GM18508 (cell line): ENCODE measurements at regions not wholly inside any gene's neighbourhood (a gene's known extent, or its start where the extent isn't known, plus 50 kb on each side); places are given as distances from the start of the nearest gene placed in this dataset.
"Not testable (repeated sequence)": the region's sequence is repeated elsewhere in the genome, so short reads cannot be mapped to it uniquely, and the experiment has no call there.

Experiments used
- ATAC-seq: cut with Tn5 transposase; IDR thresholded peaks from one replicate; pipeline ENCODE4 v1.9.1; 2021; ENCODE audit warnings: moderate number of reproducible peaks; ENCODE audit not compliant: insufficient read depth, unreplicated experiment

DNA sequence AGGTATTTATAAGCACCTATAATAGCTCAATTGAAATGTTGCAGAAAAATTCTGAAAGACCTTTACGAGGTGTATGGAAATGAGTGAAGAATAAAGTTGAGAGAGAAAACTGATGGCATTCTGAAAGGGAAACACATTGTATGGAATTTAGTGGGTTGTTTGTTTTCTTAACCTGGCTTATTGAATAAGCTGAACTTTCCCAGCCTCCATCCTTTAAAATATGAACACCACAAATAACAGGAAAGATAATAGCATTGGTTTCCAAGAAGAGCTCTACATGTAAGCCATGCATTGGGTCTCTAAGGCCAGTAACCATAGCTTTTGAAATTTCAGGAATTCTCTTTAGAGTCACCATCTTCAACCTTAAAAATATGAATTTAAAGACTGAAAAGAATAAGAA is 709.0 kb downstream of the USP25 start:
- ATAC-seq, result no peak

DNA sequence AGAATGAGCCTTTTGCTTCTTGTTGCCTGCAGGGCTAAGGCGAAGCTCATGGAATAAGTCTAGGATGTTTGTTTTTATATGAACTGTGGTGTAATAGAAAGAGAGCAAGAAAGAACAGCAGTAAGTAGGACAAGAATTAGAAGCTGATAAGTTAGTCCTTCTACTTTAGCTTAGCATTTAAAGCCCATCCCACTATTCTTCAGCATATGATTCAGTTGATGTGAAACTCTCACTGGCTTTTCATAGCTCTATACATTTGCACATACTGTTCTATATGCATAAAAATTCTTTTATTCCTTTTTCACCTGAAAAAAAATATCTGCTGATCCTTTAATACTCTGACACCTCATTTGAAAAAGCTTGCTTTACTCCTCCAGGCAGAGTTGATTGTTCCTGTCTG is 712.0 kb downstream of the USP25 start:
- no peak for ATAC-seq

DNA sequence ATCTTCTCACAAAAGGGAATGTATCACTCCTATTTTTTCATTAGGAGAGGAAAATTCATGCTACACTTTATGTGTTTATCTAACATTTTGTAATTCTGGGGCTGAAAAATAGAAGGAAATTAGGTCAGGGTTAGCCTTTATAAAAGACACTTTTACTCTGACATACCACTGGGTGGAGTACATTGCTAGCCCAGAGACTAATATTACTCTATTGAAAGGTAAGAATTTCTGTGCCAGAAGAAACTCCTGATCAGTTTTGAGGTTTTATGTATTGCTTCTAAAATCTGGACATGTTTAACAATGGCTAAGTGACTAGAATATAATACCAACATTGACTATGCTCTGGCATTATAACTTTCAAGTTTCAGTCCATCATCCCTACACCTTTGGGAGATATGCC is 724.6 kb downstream of the USP25 start:
- ATAC-seq, result no peak

DNA sequence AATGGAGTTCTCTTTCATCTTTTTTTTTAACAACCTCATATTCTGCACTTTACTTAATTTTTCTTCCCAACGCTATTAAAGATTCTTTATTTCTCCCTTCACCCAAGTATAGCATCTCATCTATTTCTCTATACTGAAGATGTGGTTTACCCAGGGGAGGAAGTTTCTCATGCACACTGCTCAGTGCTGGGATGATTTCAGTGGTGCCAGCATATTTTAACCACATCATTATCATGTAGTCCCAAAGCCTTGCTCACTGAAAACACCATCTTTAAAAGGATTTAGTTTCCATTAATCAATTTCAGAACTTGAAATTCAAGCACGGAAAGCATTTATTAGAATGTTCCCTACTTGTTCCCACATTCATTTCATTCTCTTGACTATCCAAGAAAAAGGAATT is 725.7 kb downstream of the USP25 start:
- no peak for ATAC-seq

DNA sequence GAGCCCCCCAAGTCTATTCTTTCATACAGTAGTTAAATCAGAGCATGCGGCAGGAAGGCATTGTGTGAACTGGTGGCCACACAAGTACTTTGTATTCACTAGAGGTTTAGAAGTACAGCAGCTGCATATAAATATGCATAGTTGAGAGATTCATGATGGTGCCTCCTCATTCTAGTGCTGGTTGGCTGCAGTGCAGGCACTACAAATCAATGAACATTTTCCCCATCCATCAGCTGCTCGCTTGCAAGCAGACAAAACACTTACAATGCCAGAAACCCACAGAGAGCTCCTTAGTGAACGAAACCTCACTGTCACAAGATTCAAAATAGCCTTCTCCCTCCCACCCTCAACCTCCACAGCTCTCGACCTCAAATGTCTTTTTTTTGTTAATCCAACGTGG is 726.2 kb downstream of the USP25 start:
- no peak for ATAC-seq

DNA sequence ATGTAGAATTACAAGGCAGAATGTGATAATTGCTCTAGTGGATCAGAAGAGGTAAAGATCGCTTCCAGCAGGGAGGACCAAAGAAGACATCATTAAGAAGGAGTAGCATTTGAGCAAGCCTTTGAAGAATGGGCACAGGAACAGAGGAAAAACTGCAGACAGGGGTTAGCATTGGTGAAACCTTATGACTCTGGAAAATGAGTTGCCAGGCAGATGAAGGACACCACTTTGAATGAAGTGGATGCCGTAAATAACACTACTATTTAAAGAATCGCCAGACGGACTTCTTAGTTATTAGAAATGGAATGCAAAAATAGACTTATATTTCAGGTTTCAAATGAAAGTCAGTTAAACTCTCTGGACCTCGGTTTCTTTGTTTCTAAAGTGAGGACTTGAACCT is 727.7 kb downstream of the USP25 start:
- no peak for ATAC-seq

DNA sequence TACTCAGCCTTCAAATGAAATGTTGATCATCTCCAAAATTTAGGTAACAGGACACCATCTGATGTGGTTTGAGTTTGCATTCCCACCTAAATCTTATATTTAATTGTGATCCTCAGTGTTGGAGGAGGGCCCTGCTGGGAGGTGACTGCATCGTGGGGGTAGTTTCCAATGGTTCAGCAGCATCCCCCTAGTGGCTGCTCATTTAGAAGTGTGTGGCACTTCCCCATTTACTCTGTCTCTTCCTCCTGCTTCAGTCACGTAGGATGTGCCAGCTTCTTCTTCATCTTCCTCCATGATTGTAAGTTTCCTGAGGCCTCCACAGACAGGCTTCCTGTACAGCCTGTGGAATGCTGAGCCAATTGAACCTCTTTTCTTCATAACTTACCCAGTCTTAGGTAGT is 731.2 kb downstream of the USP25 start:
- ATAC-seq, result no peak

DNA sequence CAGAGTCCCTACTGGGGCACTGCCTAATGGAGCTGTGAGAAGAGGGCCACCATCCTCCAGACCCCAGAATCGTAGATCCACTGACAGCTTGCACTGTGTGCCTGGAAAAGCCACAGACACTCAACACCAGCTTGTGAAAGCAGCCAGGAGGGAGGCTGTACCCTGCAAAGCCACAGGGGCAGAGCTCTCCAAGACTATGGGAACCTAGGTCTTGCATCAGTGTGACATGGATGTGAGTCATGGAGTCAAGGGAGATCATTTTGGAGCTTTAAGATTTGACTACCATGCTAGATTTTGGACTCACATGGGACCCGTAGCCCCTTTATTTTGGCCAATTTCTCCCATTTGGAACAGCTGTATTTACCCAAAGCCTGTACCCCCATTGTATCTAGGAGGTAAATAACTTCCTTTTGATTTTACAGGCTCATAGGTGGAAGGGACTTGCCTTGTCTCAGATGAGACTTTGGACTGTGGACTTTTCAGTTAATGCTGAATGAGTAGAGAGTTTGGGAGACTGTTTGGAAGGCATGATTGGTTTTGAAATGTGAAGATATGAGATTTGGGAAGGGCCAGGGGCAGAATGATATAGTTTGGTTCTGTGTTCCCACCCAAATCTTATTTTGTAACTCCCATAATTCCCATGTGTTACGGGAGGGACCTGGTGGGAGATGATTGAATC is 734.6 kb downstream of the USP25 start:
- ATAC-seq, result not testable (repeated sequence)

DNA sequence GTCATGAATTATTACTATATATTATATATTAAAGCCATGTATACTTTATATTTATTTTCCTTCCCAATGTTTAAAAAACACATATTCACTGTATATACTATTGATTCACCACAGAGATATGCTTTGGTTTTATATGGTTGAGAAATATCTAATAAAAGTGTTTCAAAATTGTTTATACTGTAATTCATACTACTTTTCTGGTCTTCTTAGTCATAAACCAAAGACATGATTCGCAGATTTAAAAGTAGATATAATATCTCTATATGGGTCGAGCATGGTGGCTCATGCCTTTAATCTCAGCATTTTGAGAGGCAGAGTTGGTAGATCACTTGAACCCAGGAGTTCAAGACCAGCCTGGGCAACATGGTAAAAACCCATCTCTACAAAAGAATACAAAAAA is 738.4 kb downstream of the USP25 start:
- ATAC-seq, result no peak

DNA sequence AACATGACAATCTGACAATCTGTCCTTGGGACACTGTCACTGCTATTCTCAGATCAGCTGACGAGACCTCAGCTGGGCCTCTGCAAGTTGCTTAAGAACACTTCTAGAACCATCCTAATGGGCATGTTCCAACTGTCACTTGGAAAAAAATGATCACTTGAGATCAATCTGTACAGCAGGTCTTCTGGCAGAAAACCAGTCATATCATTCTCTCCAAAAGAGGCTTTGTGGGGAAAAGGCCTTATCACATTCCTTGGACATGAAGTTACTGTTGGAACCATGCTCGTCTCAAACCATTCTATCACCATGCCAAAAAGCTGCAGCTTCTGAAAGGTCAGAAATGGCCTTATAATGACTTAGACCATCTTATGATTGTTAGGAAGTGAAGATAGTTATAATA is 744.2 kb downstream of the USP25 start:
- ATAC-seq, result no peak

DNA sequence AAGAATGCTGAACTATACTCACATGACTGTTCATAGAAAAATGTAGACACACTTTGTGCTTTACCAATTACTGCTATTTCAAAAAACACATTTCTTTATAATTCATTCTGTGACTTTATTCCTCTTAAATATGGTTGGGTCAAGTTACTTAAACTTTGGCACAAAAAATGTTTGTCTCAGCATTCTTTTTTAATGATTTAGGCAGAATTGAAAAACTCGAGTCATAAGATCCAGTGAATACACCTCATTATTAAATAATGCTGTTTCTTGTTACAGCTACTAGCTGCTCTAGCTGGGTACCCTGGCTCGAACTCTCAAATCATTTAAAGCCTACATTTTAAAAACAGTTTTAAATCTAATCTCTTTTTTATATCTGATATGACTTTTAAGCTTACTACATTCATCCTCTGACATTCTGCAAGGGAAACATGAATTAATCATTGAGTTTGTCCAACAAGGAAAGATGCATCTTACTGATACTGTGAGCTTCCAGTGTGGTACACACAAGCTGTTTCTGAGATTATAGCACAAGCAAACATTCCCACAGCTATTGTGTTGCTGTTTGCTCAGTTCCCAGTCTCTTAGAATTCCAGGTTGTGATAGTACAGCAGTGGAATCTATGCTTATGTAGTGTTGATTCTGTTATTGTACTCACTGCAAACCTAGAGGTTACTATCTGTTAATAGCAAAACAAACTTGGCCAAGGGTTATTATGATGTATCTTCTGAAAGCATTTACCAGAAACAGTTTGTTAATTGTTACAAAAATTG is 746.5 kb downstream of the USP25 start:
- ATAC-seq, result no peak

DNA sequence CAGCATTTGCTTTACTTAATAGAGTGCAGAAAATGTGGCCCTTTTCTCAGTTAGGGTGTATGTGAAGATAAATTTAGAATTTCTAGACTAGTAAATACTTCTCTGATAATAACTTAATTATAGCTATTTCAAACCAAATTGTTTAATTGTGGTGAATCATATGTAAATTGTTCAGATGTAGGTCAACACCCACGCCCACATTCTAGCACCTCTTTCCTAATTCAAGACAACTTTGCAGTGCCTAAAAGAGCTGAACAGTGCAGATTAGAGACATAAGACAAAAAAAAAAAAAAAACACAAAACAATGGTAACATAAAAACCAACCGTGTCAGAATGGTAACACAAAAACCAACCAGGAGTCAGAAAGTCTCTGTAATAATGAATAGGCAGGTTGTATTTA is 758.3 kb downstream of the USP25 start:
- ATAC-seq, result no peak

DNA sequence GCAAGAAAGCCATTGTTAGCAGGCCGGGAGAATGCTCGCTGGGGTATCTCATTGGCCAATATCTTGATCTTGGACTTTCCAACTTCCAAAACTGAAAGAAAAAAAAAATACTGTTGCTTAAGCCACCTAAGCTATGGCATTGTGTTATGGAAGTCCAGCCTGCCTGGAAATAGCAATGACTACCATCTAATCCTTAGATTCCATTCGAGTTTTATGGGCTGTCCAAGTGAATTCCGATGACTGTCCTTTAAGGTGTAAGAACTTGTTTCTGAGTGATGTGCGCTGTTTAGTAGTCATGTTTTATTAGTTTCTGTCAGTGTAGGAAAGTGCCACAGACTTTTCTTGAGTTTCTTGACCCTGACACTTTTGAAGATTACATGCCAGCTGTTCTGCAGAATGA is 762.6 kb downstream of the USP25 start:
- no peak for ATAC-seq

DNA sequence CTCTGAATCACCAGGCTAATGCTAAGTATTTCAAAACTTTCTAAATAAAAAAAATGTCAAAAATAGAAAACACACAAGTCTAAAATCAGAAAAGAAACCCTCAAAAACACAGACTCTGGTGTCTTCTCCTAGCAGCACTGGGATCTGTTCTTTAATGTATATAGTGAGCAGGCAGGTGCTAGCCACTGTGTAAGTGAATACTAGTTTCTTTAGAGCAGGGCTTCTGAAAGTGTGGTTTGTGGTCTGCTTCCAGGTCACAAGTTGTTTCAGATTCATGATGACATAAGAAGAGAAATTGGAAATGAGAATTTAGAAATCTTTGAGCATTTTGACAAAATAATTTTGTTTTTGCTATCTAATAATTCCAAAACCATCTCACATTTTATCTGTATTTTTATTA is 763.1 kb downstream of the USP25 start:
- ATAC-seq, result no peak

DNA sequence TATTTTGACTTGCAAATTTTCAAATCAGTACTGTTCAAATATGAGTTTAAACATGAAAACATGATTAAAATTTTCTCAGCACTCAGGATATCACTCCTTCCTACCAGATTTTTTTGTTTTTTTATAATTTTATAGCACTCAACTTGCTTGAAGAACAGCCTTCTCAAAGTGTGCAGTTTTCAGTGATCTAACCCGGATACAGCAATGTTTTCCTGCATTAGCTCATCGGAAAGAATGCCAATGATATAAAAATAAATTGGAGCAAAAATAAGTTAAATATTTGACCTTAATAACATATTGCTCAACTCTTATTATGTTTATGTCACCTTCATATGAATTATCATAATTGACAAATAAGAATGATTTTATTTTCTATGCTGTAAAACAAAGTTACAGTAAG is 766.8 kb downstream of the USP25 start:
- no peak for ATAC-seq

DNA sequence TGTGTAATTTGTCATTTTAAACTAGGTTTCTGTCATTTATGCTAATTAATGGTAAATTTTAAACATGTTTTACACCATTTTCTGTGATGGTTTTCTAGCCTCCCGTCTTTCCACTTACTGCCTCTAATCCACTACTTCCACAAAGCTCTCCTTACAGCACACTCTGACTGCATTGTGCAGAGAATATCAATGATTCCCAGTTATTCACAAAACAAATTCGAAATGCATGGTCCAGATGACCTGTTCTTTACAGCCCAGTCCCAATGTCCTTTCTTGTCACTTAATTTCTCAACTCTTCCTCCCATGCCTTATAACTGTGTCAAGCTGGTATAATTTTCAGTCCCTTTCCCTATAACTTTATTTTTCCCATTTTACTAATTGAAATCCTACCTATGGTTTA is 770.5 kb downstream of the USP25 start:
- ATAC-seq, result no peak

DNA sequence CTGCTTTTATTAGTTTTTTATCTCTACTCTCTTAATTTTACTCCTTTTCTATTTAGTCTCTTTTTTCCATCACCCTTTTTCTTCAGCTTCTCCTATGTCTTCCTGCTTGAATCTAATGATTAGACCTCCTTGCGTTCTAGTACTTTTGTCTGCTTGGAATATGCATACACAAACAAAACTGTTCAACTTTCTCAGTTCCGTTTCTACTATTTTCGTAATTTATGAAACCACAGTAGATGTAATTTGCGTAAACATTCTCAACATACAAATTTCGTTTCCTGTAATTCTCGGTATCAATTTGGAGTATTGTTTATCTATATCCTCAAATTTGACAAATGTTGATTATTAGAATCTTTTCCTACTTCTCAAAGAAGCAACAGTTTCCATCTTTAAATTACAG is 772.5 kb downstream of the USP25 start:
- ATAC-seq, result no peak

DNA sequence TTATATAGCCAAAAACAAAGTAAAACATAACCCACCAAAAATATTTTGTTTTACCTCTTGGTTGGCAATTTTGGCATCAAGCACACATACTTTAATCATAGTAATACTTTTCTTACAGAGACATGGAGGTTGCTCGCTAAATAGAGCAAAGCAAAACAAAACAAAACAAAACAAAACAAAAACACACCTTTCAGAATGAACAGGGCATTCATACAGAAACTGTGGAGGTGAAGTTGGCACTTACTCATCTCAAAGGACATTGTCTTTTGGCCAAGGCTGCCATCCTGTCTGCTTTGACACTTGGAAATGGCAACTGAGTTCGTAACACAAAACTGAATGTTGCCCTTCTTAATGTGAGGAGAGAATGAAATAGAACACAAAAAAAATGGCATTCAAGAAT is 773.1 kb downstream of the USP25 start:
- ATAC-seq, result no peak

DNA sequence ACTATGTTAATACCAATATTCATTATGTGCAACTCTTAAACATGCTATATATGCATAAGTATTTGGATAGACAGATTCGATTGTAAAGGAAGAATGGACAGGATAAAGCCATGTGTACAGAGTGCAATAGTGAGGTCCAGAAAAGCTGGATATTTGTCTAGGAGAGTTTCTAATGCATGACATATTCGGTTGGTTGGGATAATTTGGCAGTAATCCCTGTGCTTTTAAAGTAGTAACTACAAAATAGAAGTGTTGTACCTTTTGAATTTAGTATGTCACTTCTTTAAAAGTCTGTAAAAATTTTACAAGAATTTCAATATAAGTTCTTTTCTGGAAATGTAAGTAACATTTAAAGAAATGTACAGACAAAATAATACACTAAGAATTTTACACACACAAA is 774.5 kb downstream of the USP25 start:
- ATAC-seq, result no peak

DNA sequence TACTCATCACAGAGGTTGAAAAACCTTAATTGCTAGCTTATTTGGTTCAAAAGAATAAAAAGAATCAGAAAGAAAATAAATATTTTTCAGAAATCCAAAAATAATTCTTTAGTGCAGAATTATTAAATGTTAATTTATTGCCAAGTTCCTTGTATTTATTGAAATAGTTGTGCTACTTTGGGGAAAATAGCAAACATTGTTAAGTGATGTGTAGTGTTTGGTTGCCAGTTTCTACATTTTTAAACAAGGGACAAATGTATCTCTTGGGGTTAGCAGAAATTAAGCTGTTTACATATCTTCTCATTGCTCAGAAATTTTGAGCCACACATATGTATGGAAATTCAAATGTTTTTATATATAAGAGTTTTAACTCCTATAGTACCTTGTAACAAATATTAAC is 775.0 kb downstream of the USP25 start:
- ATAC-seq, result no peak

DNA sequence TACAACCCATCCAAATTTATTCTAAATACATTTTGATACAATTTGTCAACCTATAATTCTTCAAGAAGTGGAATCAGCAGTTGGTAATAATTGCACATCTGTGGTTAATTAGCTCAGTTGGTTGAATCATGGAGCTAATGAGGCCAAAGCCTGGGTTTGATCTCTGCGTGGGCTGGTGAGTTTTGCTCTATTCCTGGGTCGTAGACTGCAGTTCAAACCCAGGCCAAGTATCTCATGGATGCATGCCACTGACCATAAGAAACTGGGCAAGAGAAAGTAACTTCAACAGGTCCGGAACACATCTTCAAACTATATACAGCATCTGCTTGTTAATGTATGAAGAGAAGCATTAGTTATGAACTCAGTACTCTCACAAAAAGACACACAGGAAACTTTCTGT is 779.7 kb downstream of the USP25 start:
- no peak for ATAC-seq

DNA sequence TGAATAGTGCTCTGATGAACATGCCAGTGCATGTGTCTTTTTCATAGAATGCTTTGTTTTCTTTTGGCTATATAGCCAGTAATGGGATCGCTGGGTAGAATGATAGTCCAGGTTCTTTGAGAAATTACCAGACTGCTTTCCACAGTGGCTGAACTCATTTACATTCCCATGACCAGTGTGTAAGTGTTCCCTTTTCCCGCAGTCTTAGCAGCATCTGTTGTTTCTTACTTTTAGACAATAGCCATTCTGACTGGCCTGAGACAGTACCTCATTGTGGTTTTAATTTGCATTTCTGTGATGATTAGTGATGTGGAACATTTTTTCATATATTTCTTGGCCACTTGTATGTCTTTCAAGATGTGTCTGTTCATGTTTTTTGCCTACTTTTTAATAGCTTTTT is 784.5 kb downstream of the USP25 start:
- no peak for ATAC-seq
